Astrocyte of the spinal cord (primary cell): ENCODE measurements at regions not wholly inside any gene's neighbourhood (a gene's known extent, or its start where the extent isn't known, plus 50 kb on each side); places are given as distances from the start of the nearest gene placed in this dataset.

Experiments used
- DNase-seq: peaks from one replicate; pipeline ENCODE4 v3.0.0; 2011; ENCODE audit warnings: low read depth, low spot score
- H3K4me3 ChIP-seq: 2 replicates; pipeline ENCODE4 v1.5.1; 2011; ENCODE audit warnings: low read depth, mild to moderate bottlenecking, low read length, moderate library complexity
- in situ Hi-C: cut with HindIII; loops from 2 replicates; pipeline ENCODE4 v1.10.0; 2017; ENCODE audit warnings: low sequenced_read_pairs
- TF ChIP-seq, protein P1 (sequence below): IDR thresholded peaks from 2 replicates; pipeline ENCODE4 v1.5.1; 2012; ENCODE audit warnings: low read depth, mild to moderate bottlenecking, low read length, inconsistent platforms

DNA sequence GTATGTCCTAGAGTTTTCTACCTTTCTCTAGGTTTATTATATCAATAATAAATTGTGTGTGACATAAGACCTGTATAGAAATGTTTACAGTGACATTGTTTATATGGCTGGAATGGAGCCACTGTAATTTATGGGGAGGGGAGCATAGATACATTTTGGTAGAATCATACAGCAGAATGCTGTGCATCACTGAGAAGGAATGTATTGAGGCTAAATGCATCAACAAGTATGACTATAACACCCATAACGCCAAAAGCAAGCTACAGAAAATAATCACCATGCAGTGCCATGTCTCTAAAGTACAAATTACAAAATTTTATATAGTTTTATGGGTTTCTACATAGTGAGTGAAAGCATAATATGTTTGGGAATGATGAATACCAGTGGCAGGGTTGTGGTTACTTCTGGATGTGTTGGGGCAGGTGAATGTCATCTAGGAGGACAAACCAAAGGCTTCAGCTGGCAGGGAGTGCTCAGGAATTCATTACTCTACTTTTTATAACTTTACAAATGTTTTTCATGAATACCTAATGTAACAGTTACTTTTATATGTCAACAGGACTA, 226.0 kb upstream of the NETO1 start:
- in situ Hi-C loops: no loop called here
- TF ChIP-seq, protein P1, sequence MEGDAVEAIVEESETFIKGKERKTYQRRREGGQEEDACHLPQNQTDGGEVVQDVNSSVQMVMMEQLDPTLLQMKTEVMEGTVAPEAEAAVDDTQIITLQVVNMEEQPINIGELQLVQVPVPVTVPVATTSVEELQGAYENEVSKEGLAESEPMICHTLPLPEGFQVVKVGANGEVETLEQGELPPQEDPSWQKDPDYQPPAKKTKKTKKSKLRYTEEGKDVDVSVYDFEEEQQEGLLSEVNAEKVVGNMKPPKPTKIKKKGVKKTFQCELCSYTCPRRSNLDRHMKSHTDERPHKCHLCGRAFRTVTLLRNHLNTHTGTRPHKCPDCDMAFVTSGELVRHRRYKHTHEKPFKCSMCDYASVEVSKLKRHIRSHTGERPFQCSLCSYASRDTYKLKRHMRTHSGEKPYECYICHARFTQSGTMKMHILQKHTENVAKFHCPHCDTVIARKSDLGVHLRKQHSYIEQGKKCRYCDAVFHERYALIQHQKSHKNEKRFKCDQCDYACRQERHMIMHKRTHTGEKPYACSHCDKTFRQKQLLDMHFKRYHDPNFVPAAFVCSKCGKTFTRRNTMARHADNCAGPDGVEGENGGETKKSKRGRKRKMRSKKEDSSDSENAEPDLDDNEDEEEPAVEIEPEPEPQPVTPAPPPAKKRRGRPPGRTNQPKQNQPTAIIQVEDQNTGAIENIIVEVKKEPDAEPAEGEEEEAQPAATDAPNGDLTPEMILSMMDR: no peak

DNA sequence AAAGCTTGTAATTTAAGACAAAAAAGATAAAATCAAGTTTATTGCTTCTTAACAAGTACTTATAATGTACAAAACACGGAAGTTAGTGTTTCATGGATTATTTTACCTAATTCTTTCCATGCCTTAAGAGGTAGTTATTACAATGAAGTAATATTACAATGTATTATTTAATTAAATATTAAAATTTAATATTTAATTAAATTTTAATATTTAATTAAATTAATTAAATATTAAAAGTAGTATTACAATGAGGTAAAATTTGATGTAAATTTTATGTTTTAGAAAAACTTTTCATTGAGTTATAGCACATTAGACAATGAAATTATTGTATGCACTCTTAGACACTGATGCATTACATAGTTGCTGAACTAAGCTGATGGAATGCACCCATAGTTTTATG, 220.7 kb upstream of the NETO1 start:
- DNase-seq: no peak
- H3K4me3 ChIP-seq: no peak overlapping the region
- TF ChIP-seq, protein P1: no peak
- in situ Hi-C loops: no loop called here

More for the DNA sequence above, 226.0 kb upstream of the NETO1 start:
- no peak overlapping the region for H3K4me3 ChIP-seq
- no peak for DNase-seq

DNA sequence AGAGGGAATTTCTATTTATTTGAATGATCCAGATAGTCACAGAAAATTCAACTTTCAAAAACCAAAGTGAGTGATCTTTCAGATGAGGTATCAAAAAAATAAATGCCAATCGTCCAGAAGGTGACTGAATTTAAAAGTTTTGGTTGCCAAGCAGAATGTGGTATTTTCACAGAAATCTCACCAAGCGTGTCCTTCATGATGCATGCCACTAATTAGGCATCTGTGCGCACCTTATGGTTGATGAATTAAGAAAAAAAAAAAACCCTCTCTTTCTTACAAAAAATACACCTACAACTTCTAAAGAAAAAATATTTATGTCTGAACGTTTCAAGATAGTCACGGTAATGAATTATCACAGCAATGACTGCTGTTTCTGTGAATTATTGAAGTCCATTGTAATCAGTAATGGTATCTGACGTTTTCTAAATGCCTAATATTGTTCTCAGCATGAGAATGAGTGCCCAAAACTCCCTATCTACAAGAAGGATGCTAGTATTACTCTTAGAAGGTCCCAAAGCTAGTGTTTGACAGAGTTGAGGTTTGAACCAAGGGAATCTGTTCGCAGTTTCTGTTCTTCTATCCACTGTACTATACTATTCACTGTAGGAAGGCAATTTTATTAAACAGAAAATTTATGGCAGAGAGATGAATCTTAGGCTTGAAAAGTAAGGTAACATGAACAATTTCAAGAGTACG, 219.6 kb upstream of the NETO1 start:
- in situ Hi-C loops: no loop called here
- TF ChIP-seq, protein P1: no peak
- DNase-seq: no peak
- no peak overlapping the region for H3K4me3 ChIP-seq

DNA sequence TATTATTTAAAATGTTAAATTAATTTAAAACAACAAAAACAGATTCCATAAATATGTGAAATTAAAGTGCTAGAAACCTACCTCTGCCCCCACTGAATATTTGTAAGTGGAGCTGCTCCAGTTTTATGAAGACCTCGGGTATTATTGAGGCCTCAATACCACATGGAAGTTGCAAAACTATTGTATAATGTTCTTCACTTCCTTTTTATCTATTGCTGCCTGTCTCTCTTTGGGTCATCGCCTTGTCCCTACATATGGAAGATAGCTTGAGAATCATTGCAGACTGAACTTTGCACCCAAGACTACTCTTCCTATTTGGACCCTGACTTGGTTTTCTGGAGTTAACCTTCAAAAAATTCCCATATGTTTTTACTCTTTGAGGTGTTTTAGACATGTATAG, 212.1 kb upstream of the NETO1 start:
- no peak overlapping the region for H3K4me3 ChIP-seq
- in situ Hi-C loops: no loop called here
- TF ChIP-seq, protein P1: no peak
- DNase-seq: no peak

DNA sequence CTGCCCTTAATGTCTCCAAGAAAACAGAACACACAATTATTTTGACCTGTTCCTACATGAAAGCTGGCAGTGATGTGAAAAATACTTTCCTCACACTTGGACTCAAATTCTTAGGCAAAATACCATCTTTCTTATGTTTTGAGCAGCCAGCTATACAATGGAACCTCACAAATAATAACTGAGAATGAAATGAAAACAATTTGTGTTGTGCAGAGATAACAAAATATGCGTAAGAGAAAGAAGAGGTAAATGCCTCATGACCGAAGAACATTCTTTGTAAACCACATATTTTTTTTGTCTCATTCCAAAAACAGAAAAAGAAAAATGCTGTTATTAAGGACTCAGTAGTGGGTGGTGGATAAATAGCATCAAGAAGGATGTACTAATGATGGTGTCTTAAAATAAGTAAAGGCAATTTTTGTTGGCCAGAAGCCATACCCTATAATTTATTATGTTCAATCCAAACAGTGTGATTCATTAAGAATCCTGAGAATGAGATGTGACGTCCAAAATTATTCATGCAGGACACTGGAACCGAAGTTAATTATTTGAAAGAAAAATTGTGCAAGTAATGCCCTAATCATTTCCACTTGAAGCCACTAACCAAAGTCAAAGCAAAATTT, 193.0 kb upstream of the NETO1 start:
- in situ Hi-C loops: no loop called here
- TF ChIP-seq, protein P1: no peak
- no peak overlapping the region for H3K4me3 ChIP-seq
- DNase-seq: peak; percentile 63

DNA sequence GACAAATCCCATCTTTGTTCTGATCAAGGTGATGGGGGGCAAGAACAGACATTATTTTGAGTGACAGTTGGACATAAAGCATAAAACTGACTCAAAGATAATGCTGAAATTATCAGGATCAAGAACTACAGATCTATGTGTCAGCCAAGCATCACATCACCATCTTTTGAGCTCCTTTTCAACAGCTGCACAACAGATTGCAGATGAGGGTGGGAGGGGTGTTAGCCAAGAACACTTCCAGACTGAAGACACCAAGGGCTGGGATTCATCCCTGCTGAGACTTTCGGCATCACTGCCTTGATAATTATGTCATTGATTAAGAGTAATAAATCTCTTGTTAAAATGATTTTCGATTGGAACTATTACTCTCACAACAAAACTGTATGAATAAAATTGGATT, 191.5 kb upstream of the NETO1 start:
- no peak overlapping the region for H3K4me3 ChIP-seq
- DNase-seq: no peak
- in situ Hi-C loops: no loop called here
- TF ChIP-seq, protein P1: no peak
